COLO829 (cell line): ENCODE measurements at regions not wholly inside any gene's neighbourhood (a gene's known extent, or its start where the extent isn't known, plus 50 kb on each side); places are given as distances from the start of the nearest gene placed in this dataset.

Source experiments
- DNase-seq: peaks from one replicate; pipeline ENCODE4 v3.0.0; 2012; ENCODE audit warnings: low spot score

DNA sequence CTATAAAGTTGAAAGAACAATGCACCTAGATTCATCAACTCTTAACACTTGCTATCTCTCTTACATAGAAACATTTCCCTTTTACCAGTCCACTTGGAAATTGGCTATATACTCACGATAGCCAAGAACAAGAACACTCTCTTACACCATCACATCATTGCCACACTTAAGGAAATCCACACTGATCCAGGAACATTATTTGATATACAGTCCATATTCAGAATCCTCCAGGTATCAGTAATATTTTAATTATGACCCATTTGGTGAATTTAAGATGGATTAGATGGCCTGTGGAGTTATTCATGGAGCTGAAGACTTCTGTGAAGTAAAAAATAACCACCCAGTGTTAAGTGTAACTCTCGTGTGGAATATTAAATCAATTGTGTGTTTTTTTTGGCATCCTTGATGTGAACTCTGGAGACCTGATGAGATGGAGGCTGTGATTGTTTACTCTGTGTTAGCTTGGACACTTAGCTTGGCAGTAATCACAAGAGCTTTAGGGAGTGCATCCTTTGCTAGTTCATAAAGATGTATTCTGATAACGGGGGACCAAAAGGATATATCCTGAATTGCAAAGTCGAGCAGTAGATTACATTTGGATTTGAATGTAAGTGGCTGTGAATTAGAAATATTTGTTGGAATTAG is 52.0 kb upstream of the ABL1 start:
- DNase-seq = no peak

DNA sequence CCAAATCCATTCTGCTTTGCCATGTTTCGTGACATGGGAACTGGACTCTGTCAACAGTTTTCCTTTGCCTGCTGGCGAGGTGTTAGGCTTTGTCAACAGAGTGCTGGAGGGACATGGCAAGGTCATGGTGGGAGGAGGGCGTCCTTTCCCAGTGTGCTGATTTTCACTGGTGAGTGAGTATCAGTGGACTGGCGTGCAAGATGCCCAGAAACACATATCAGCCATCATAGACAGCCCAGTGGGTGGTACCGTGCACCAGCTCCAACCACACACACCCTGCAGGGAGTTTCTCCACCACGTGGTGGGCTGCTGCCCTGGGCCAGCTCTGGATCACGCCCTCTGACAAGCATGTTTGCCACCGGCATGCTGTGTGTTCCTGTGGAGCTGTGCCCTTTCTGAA is 50.0 kb upstream of the ABL1 start:
- DNase-seq = no peak
